ENCODE measurements at regions not wholly inside any gene's neighbourhood (a gene's known extent, or its start where the extent isn't known, plus 50 kb on each side); places are given as distances from the start of the nearest gene placed in this dataset.
"Not testable (repeated sequence)": the region's sequence is repeated elsewhere in the genome, so short reads cannot be mapped to it uniquely, and the experiment has no call there.

GRCh38 chr16:16448423-16448822 is 69.5 kb downstream of the NPIPA7 start:
- not testable (repeated sequence) for DNase-seq (ENCODE audit: low read depth in 2 of 2)

GRCh38 chr16:16449712-16450237 is 70.8 kb downstream of the NPIPA7 start:
- not testable (repeated sequence) for DNase-seq (ENCODE audit: low read depth in 2 of 2)

- DNase-seq (ENCODE audit: low read depth in 2 of 2), result not testable (repeated sequence)
These were observed 72.9 kb downstream of the NPIPA7 start for GRCh38 chr16:16451721-16452410.

GRCh38 chr16:16458579-16458978 is 79.6 kb downstream of the NPIPA7 start:
- not testable (repeated sequence) for DNase-seq (ENCODE audit: low read depth in 2 of 2)

GRCh38 chr16:16463792-16464191 is 84.9 kb downstream of the NPIPA7 start:
- DNase-seq (ENCODE audit: low read depth in 2 of 2), result not testable (repeated sequence)

- not testable (repeated sequence) for DNase-seq (ENCODE audit: low read depth in 2 of 2)
These were observed 110.0 kb downstream of the NPIPA7 start for GRCh38 chr16:16488919-16489318.

- not testable (repeated sequence) for DNase-seq (ENCODE audit: low read depth in 2 of 2)
These were observed 110.5 kb downstream of the NPIPA7 start for GRCh38 chr16:16489466-16489865.

GRCh38 chr16:16494114-16494513 is 115.2 kb downstream of the NPIPA7 start:
- DNase-seq (ENCODE audit: low read depth in 2 of 2), result not testable (repeated sequence)

GRCh38 chr16:16494998-16495397 is 116.1 kb downstream of the NPIPA7 start:
- DNase-seq (ENCODE audit: low read depth in 2 of 2), result not testable (repeated sequence)

GRCh38 chr16:16499875-16500274 is 120.9 kb downstream of the NPIPA7 start:
- not testable (repeated sequence) for DNase-seq (ENCODE audit: low read depth in 2 of 2)

GRCh38 chr16:16507041-16507440 is 128.1 kb downstream of the NPIPA7 start:
- DNase-seq (ENCODE audit: low read depth in 2 of 2), result not testable (repeated sequence)

- DNase-seq (ENCODE audit: low read depth in 2 of 2), result not testable (repeated sequence)
These were observed 129.4 kb downstream of the NPIPA7 start for GRCh38 chr16:16508344-16508743.

- DNase-seq (ENCODE audit: low read depth in 2 of 2), result not testable (repeated sequence)
These were observed 140.5 kb downstream of the NPIPA7 start for GRCh38 chr16:16519395-16519794.

GRCh38 chr16:16521239-16522002 is 142.5 kb downstream of the NPIPA7 start:
- not testable (repeated sequence) for DNase-seq (ENCODE audit: low read depth in 2 of 2)

- not testable (repeated sequence) for DNase-seq (ENCODE audit: low read depth in 2 of 2)
These were observed 148.1 kb downstream of the NPIPA7 start for GRCh38 chr16:16526998-16527397.

GRCh38 chr16:16530744-16531143 is 151.8 kb downstream of the NPIPA7 start:
- not testable (repeated sequence) for DNase-seq (ENCODE audit: low read depth in 2 of 2)

GRCh38 chr16:16535565-16535964 is 156.6 kb downstream of the NPIPA7 start:
- not testable (repeated sequence) for DNase-seq (ENCODE audit: low read depth in 2 of 2)

- DNase-seq (ENCODE audit: low read depth in 2 of 2), result not testable (repeated sequence)
These were observed 157.2 kb downstream of the NPIPA7 start for GRCh38 chr16:16536151-16536550.

- not testable (repeated sequence) for DNase-seq (ENCODE audit: low read depth in 2 of 2)
These were observed 170.8 kb downstream of the NPIPA7 start for GRCh38 chr16:16549710-16550109.

- not testable (repeated sequence) for DNase-seq (ENCODE audit: low read depth in 2 of 2)
These were observed 171.9 kb downstream of the NPIPA7 start for GRCh38 chr16:16550824-16551223.

- not testable (repeated sequence) for DNase-seq (ENCODE audit: low read depth in 2 of 2)
These were observed 173.9 kb downstream of the NPIPA7 start for GRCh38 chr16:16552819-16553340.

- DNase-seq (ENCODE audit: low read depth in 2 of 2), result not testable (repeated sequence)
These were observed 180.3 kb downstream of the NPIPA7 start for GRCh38 chr16:16559179-16559740.

Data from fibroblast of skin of left quadriceps (primary cell).